DND-41 (cell line): ENCODE measurements at regions not wholly inside any gene's neighbourhood (a gene's known extent, or its start where the extent isn't known, plus 50 kb on each side); places are given as distances from the start of the nearest gene placed in this dataset.

Experiments used
- ATAC-seq: fragments of 200-7000 bp; cut with Tn5 transposase; 3 replicates; pipeline ENCODE4 v1.9.1; 2021; ENCODE audit warnings: low read depth; ENCODE audit not compliant: insufficient read depth
- DNase-seq: peaks from one replicate; pipeline ENCODE4 v3.0.0-alpha.2; 2020
- H2AFZ ChIP-seq: 2 replicates; pipeline ENCODE4 v1.6.0; 2012; ENCODE audit warnings: low read depth, low read length
- H3K27ac ChIP-seq: 2 replicates; pipeline ENCODE4 v1.5.1; 2012; ENCODE audit warnings: low read length, inconsistent platforms
- H3K27me3 ChIP-seq: fragments of 200-600 bp; sonication (generic); 2 replicates; pipeline ENCODE4 v1.6.0; 2012; ENCODE audit warnings: low read length, mild to moderate bottlenecking, inconsistent platforms; ENCODE audit not compliant: insufficient read depth, poor library complexity
- H3K36me3 ChIP-seq: 2 replicates; pipeline ENCODE4 v1.5.1; 2012; ENCODE audit warnings: low read length, inconsistent platforms; ENCODE audit not compliant: insufficient read depth
- H3K4me1 ChIP-seq: 2 replicates; pipeline ENCODE4 v1.5.1; 2012; ENCODE audit warnings: mild to moderate bottlenecking, low read length; ENCODE audit not compliant: insufficient read depth
- H3K4me2 ChIP-seq: 2 replicates; pipeline ENCODE4 v1.6.0; 2012; ENCODE audit warnings: mild to moderate bottlenecking, moderate library complexity, low read length, inconsistent platforms; ENCODE audit not compliant: insufficient read depth
- H3K4me3 ChIP-seq, 2 experiments: fragments of 200-600 bp in 1 of 2; shearing (Covaris generic) in 1 of 2; 2 replicates each; pipeline ENCODE4 v1.5.1; 2012 to 2016; ENCODE audit warnings: inconsistent platforms in 2 of 2, low read length in 2 of 2, mild to moderate bottlenecking in 2 of 2, low read depth in 1 of 2, moderate library complexity in 1 of 2
- H3K79me2 ChIP-seq: 2 replicates; pipeline ENCODE4 v1.6.0; 2012; ENCODE audit warnings: low read length, inconsistent platforms; ENCODE audit not compliant: insufficient read depth
- H3K9ac ChIP-seq: 2 replicates; pipeline ENCODE4 v1.6.0; 2012; ENCODE audit warnings: low read depth, mild to moderate bottlenecking, inconsistent platforms, low read length, moderate library complexity
- H3K9me3 ChIP-seq: 2 replicates; pipeline ENCODE4 v1.5.1; 2012; ENCODE audit warnings: low read length, moderate library complexity, mild to moderate bottlenecking, inconsistent platforms; ENCODE audit not compliant: insufficient read depth, severe bottlenecking
- H4K20me1 ChIP-seq: 2 replicates; pipeline ENCODE4 v1.6.0; 2012; ENCODE audit warnings: low read length; ENCODE audit not compliant: insufficient read depth
- CTCF ChIP-seq: IDR thresholded peaks from 2 replicates; pipeline ENCODE4 v1.5.1; 2012; ENCODE audit warnings: borderline replicate concordance, low read length, moderate library complexity, mild to moderate bottlenecking; ENCODE audit not compliant: poor library complexity, severe bottlenecking; ENCODE audit errors: extremely low read depth
- EZH2 ChIP-seq: IDR thresholded peaks from 3 replicates; pipeline ENCODE4 v1.6.1; 2012; ENCODE audit warnings: borderline replicate concordance, low read depth, mild to moderate bottlenecking, moderate library complexity, low read length, inconsistent platforms; ENCODE audit not compliant: severe bottlenecking

GRCh38 chr16:55261301-55261700 is 62.7 kb upstream of the IRX6 start:
- Histone ChIP-seq H2AFZ (no peak overlapping the region), H3K4me3 (no peak overlapping the region), H4K20me1 (no peaks in the 10 kb centered on the region), H3K9me3 (no peaks in the 10 kb centered on the region), H3K36me3 (no peaks in the 10 kb centered on the region), H3K4me2 (no peak overlapping the region), H3K79me2 (no peaks in the 10 kb centered on the region), H3K9ac (no peak overlapping the region), H3K4me1 (no peaks in the 10 kb centered on the region), H3K27ac (no peak overlapping the region), H3K27me3 (no peaks in the 10 kb centered on the region)
- no peak for DNase-seq
- TF ChIP-seq CTCF (no peak), EZH2 (no peak)
- no peak for ATAC-seq

- H3K4me3 ChIP-seq, result no peak overlapping the region
- no peak overlapping the region for H3K27ac ChIP-seq
- H3K79me2 ChIP-seq, result no peaks in the 10 kb centered on the region
- ATAC-seq (no peak), DNase-seq (no peak)
- TF ChIP-seq EZH2, result no peak
- no peak for TF ChIP-seq CTCF
- no peaks in the 10 kb centered on the region for H3K4me1 ChIP-seq
- H3K4me2 ChIP-seq, result no peak overlapping the region
- H3K9ac ChIP-seq, result no peak overlapping the region
- no peaks in the 10 kb centered on the region for H4K20me1 ChIP-seq
- no peak overlapping the region for H2AFZ ChIP-seq
- no peaks in the 10 kb centered on the region for H3K36me3 ChIP-seq
- no peaks in the 10 kb centered on the region for H3K27me3 ChIP-seq
- no peaks in the 10 kb centered on the region for H3K9me3 ChIP-seq
Observed at GRCh38 chr16:55263271-55264250, 60.4 kb upstream of the IRX6 start.

- ATAC-seq (no peak), DNase-seq (no peak)
- Histone ChIP-seq H3K9ac (no peak overlapping the region), H3K4me2 (no peak overlapping the region), H3K27me3 (no peaks in the 10 kb centered on the region), H3K27ac (no peak overlapping the region), H3K36me3 (no peaks in the 10 kb centered on the region), H3K4me3 (no peak overlapping the region), H4K20me1 (no peaks in the 10 kb centered on the region), H3K79me2 (no peaks in the 10 kb centered on the region), H2AFZ (no peak overlapping the region), H3K9me3 (no peaks in the 10 kb centered on the region), H3K4me1 (no peaks in the 10 kb centered on the region)
- TF ChIP-seq CTCF (no peak), EZH2 (no peak)
Observed at GRCh38 chr16:55264949-55265348, 59.1 kb upstream of the IRX6 start.
